Endothelial cell of umbilical vein (primary cell): ENCODE measurements at regions not wholly inside any gene's neighbourhood (a gene's known extent, or its start where the extent isn't known, plus 50 kb on each side); places are given as distances from the start of the nearest gene placed in this dataset.

ENCODE experiments used
- GATA2 ChIP-seq: IDR thresholded peaks from 2 replicates; pipeline ENCODE4 v1.7.0; 2011; ENCODE audit warnings: low read depth, mild to moderate bottlenecking, moderate library complexity, mixed read lengths, low read length; ENCODE audit not compliant: insufficient read length, insufficient read depth
- POLR2A ChIP-seq: IDR thresholded peaks from 2 replicates; pipeline ENCODE4 v1.6.1; 2012; ENCODE audit warnings: low read depth, mild to moderate bottlenecking, control low read depth, low read length
- TF ChIP-seq, protein P1 (sequence below), 2 donors: IDR thresholded peaks; 1 replicate in 1 of 2; 2 replicates in 1 of 2; pipeline ENCODE4 v1.5.1; 2011; ENCODE audit warnings: low read length in 2 of 2, mild to moderate bottlenecking in 2 of 2, moderate library complexity in 2 of 2, control low read depth in 1 of 2, inconsistent platforms in 1 of 2, low read depth in 1 of 2; ENCODE audit not compliant: insufficient read depth in 1 of 2; ENCODE audit errors: extremely low read depth in 1 of 2

DNA sequence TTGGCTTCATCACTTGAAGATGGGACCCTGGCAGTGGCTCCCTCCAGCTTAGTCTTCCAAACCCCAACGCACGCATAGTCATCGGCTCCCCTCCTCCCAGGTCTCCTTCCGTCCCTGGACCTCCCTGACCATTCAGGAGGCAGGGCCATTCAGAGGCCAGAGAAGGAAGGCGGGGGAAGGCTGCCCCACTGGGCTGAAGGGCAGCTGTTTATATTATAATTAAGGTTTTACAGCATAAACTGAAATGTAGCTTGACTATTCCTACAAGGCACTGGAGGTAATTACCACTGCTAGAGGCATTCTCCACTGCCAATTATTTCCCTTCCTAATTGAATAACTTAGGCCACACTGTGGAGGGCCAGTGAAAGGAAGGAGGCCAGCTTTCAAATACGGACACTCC, 170.6 kb upstream of the PROX1 start:
- TF ChIP-seq GATA2 (no peak), POLR2A (no peak)
- TF ChIP-seq, protein P1, sequence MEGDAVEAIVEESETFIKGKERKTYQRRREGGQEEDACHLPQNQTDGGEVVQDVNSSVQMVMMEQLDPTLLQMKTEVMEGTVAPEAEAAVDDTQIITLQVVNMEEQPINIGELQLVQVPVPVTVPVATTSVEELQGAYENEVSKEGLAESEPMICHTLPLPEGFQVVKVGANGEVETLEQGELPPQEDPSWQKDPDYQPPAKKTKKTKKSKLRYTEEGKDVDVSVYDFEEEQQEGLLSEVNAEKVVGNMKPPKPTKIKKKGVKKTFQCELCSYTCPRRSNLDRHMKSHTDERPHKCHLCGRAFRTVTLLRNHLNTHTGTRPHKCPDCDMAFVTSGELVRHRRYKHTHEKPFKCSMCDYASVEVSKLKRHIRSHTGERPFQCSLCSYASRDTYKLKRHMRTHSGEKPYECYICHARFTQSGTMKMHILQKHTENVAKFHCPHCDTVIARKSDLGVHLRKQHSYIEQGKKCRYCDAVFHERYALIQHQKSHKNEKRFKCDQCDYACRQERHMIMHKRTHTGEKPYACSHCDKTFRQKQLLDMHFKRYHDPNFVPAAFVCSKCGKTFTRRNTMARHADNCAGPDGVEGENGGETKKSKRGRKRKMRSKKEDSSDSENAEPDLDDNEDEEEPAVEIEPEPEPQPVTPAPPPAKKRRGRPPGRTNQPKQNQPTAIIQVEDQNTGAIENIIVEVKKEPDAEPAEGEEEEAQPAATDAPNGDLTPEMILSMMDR (IDR thresholded peaks at IDR 0.05; ENCODE audit: extremely low read depth in 1 of 2, insufficient read depth in 1 of 2, low read depth in 1 of 2, low read length in 2 of 2), result no peak
